Fibroblast of lung (primary cell): ENCODE measurements at regions not wholly inside any gene's neighbourhood (a gene's known extent, or its start where the extent isn't known, plus 50 kb on each side); places are given as distances from the start of the nearest gene placed in this dataset.

ENCODE experiments used
- DNase-seq, 2 donors: peaks; one replicate each; pipeline versions ENCODE4 v3.0.0 to v3.0.0-alpha.2; 2010; ENCODE audit warnings: low read depth in 2 of 2
- H2AFZ ChIP-seq: 2 replicates; pipeline ENCODE4 v1.5.1; 2012; ENCODE audit warnings: low read length, control low read depth, inconsistent platforms
- H3K27ac ChIP-seq: 2 replicates; pipeline ENCODE4 v1.5.1; 2011; ENCODE audit warnings: low read length, control low read depth; ENCODE audit not compliant: insufficient read depth
- H3K27me3 ChIP-seq: 2 replicates; pipeline ENCODE4 v1.5.1; 2011; ENCODE audit warnings: mild to moderate bottlenecking, low read length; ENCODE audit not compliant: control insufficient read depth, insufficient read depth
- H3K36me3 ChIP-seq: 2 replicates; pipeline ENCODE4 v1.5.1; 2011; ENCODE audit warnings: low read length; ENCODE audit not compliant: control insufficient read depth, insufficient read depth
- H3K4me1 ChIP-seq: 2 replicates; pipeline ENCODE4 v1.5.1; 2011; ENCODE audit warnings: low read length; ENCODE audit not compliant: control insufficient read depth, insufficient read depth; ENCODE audit errors: extremely low read depth
- H3K4me2 ChIP-seq: 2 replicates; pipeline ENCODE4 v1.5.1; 2011; ENCODE audit warnings: low read length, control low read depth; ENCODE audit not compliant: insufficient read depth; ENCODE audit errors: extremely low read depth
- H3K4me3 ChIP-seq, 4 experiments: fragments of 200-600 bp in 1 of 4; sonication (generic) in 1 of 4; replicated peaks in 1 of 4; 2 replicates each; pipeline ENCODE4 v1.5.1; 2011 to 2016; ENCODE audit warnings: low read length in 4 of 4, low read depth in 3 of 4, mild to moderate bottlenecking in 3 of 4, control low read depth in 2 of 4, inconsistent platforms in 1 of 4, mixed read lengths in 1 of 4; ENCODE audit not compliant: insufficient read depth in 1 of 4; ENCODE audit errors: control extremely low read depth in 1 of 4
- H3K79me2 ChIP-seq: 2 replicates; pipeline ENCODE4 v1.5.1; 2012; ENCODE audit warnings: mild to moderate bottlenecking, low read length, inconsistent platforms; ENCODE audit not compliant: control insufficient read depth, insufficient read depth
- H3K9ac ChIP-seq: 2 replicates; pipeline ENCODE4 v1.5.1; 2011; ENCODE audit warnings: mild to moderate bottlenecking, low read length, control low read depth; ENCODE audit not compliant: insufficient read depth
- H3K9me3 ChIP-seq: 2 replicates; pipeline ENCODE4 v1.5.1; 2012; ENCODE audit warnings: low read depth, low read length; ENCODE audit not compliant: control insufficient read depth, insufficient read depth
- H4K20me1 ChIP-seq: 2 replicates; pipeline ENCODE4 v1.5.1; 2011; ENCODE audit warnings: low read length; ENCODE audit not compliant: control insufficient read depth, insufficient read depth; ENCODE audit errors: extremely low read depth
- CTCF ChIP-seq, 2 donors: IDR thresholded peaks in 1 of 2; conservative IDR thresholded peaks in 1 of 2; 1 replicate in 1 of 2; 2 replicates in 1 of 2; pipeline ENCODE4 v1.5.1; 2011 to 2012; ENCODE audit warnings: low read length in 2 of 2, control low read depth in 1 of 2, inconsistent platforms in 1 of 2, low read depth in 1 of 2, mild to moderate bottlenecking in 1 of 2
- EZH2 ChIP-seq: IDR thresholded peaks from 2 replicates; pipeline ENCODE4 v1.5.1; 2012; ENCODE audit warnings: low read length, control low read depth, mild to moderate bottlenecking; ENCODE audit errors: missing control alignments

- Histone ChIP-seq H4K20me1 (no peaks in the 10 kb centered on the region), H3K9ac (no peak overlapping the region), H3K36me3 (no peaks in the 10 kb centered on the region), H3K9me3 (no peaks in the 10 kb centered on the region), H3K4me1 (no peaks in the 10 kb centered on the region), H3K79me2 (no peaks in the 10 kb centered on the region), H3K4me3 (no peak overlapping the region), H2AFZ (no peak overlapping the region), H3K27ac (no peak overlapping the region), H3K27me3 (no peaks in the 10 kb centered on the region), H3K4me2 (no peak overlapping the region)
- DNase-seq: no peak
- TF ChIP-seq EZH2: no peak
- TF ChIP-seq CTCF (conservative IDR thresholded peaks at IDR 0.05 in 1 of 2, IDR thresholded peaks at IDR 0.05 in 1 of 2; ENCODE audit: low read depth in 1 of 2, low read length in 2 of 2): no peak
Observed at GRCh38 chr19:27997069-27997468, 1215.9 kb downstream of the UQCRFS1 start.

GRCh38 chr19:27993619-27994570 lies 1219.1 kb downstream of the UQCRFS1 start:
- Histone ChIP-seq H3K27me3 (no peaks in the 10 kb centered on the region), H3K36me3 (no peaks in the 10 kb centered on the region), H3K9me3 (no peaks in the 10 kb centered on the region), H2AFZ (no peak overlapping the region), H3K4me1 (no peaks in the 10 kb centered on the region), H3K79me2 (no peaks in the 10 kb centered on the region), H3K4me3 (no peak overlapping the region), H3K4me2 (no peak overlapping the region), H4K20me1 (no peaks in the 10 kb centered on the region), H3K9ac (no peak overlapping the region), H3K27ac (no peak overlapping the region)
- DNase-seq: peak in 1 of 2 donors; percentile 16
- no peak for TF ChIP-seq EZH2
- no peak for TF ChIP-seq CTCF (conservative IDR thresholded peaks at IDR 0.05 in 1 of 2, IDR thresholded peaks at IDR 0.05 in 1 of 2; ENCODE audit: low read depth in 1 of 2, low read length in 2 of 2)

- no peak overlapping the region for H3K4me3 ChIP-seq
Observed at GRCh38 chr19:27986299-27986698, 1226.7 kb downstream of the UQCRFS1 start.

More at GRCh38 chr19:27986299-27986698, 1226.7 kb downstream of the UQCRFS1 start:
- Histone ChIP-seq H3K27me3 (no peaks in the 10 kb centered on the region), H3K4me2 (no peak overlapping the region), H3K36me3 (no peaks in the 10 kb centered on the region), H3K27ac (no peak overlapping the region), H3K9ac (no peak overlapping the region), H3K79me2 (no peaks in the 10 kb centered on the region), H3K4me1 (no peaks in the 10 kb centered on the region), H3K9me3 (no peaks in the 10 kb centered on the region), H2AFZ (no peak overlapping the region), H4K20me1 (no peaks in the 10 kb centered on the region)
- DNase-seq: no peak
- TF ChIP-seq EZH2: no peak
- no peak for TF ChIP-seq CTCF (conservative IDR thresholded peaks at IDR 0.05 in 1 of 2, IDR thresholded peaks at IDR 0.05 in 1 of 2; ENCODE audit: low read depth in 1 of 2, low read length in 2 of 2)
